K562 (cell line): ENCODE measurements at regions not wholly inside any gene's neighbourhood (a gene's known extent, or its start where the extent isn't known, plus 50 kb on each side); places are given as distances from the start of the nearest gene placed in this dataset.

Experiments
- ATAC-seq: fragments of 200-7000 bp; cut with Tn5 transposase; 3 replicates; pipeline ENCODE4 v1.9.1; 2020; ENCODE audit warnings: moderate library complexity
- BruUV-seq: library from RNA; stranded (reverse); fragments of 400-500 nt; replicated peaks from 2 replicates; lab custom pipeline; 2021; lab: Mats Ljungman, UMichigan
- CTCF ChIA-PET: fragments of 300-600 bp; formaldehyde crosslinking; extraction: SDS; loops from one replicate; lab custom pipeline; 2021; ENCODE audit warnings: low intra/inter-chr PET ratio; lab: Yijun Ruan, JAX
- POLR2A ChIA-PET: fragments of 300-600, 350-650 bp; sonication (Branson Sonifier 250); formaldehyde crosslinking; extraction: SDS; loops from one replicate; lab custom pipeline; 2021; ENCODE audit warnings: antibody characterized with exemption, inconsistent platforms; lab: Yijun Ruan, JAX
- DNase-seq, 4 experiments: peaks; one replicate each; pipeline versions ENCODE4 v3.0.0 to v3.0.0-alpha.2; 2011 to 2018; ENCODE audit warnings: low spot score in 3 of 4, mixed read lengths in 3 of 4; ENCODE audit errors: extremely low read depth in 1 of 4
- FAIRE-seq: peaks from 2 replicates; lab custom pipeline; 2011; peaks lifted over from hg19 to GRCh38; lab: Jason Lieb, UNC
- H2AFZ ChIP-seq: 2 replicates; pipeline ENCODE4 v1.6.0; 2011; ENCODE audit warnings: low read depth, low read length, control low read depth, inconsistent platforms
- H3K27ac ChIP-seq: fragments of 200-600 bp; 3 replicates; pipeline ENCODE4 v1.8.0; 2011; ENCODE audit warnings: low read depth, mild to moderate bottlenecking, control low read depth, inconsistent platforms, low read length, moderate library complexity, mixed read lengths; ENCODE audit errors: extremely low read depth
- H3K27me3 ChIP-seq, 2 experiments: fragments of 300-600 bp in 1 of 2; 2 replicates in 1 of 2; 3 replicates in 1 of 2; pipeline versions ENCODE4 v1.6.0 to v1.8.0; 2011; ENCODE audit warnings: inconsistent platforms in 2 of 2, low read length in 2 of 2, mild to moderate bottlenecking in 1 of 2, mixed read lengths in 1 of 2, moderate library complexity in 1 of 2; ENCODE audit not compliant: control insufficient read depth in 2 of 2, insufficient read depth in 2 of 2
- H3K36me3 ChIP-seq: fragments of 300-600 bp; 3 replicates; pipeline ENCODE4 v1.8.0; 2011; ENCODE audit warnings: mild to moderate bottlenecking, low read length, inconsistent platforms; ENCODE audit not compliant: control insufficient read depth, insufficient read depth
- H3K4me1 ChIP-seq, 2 experiments: fragments of 200-600 bp in 1 of 2; replicated peaks in 1 of 2; 2 replicates in 1 of 2; 3 replicates in 1 of 2; pipeline versions ENCODE4 v1.5.1 to v1.8.0; 2011; ENCODE audit warnings: inconsistent platforms in 2 of 2, low read length in 2 of 2, mild to moderate bottlenecking in 1 of 2, mixed read lengths in 1 of 2, moderate library complexity in 1 of 2; ENCODE audit not compliant: control insufficient read depth in 2 of 2, insufficient read depth in 2 of 2
- H3K4me2 ChIP-seq: 2 replicates; pipeline ENCODE4 v1.6.1; 2011; ENCODE audit warnings: low read length, control low read depth, inconsistent platforms, mixed read lengths; ENCODE audit not compliant: insufficient read depth
- H3K4me3 ChIP-seq: fragments of 200-600 bp; sonication (generic), shearing (Covaris generic); 2 replicates; pipeline ENCODE4 v1.5.1; 2016; ENCODE audit warnings: control low read depth, inconsistent platforms
- H3K79me2 ChIP-seq: fragments of 200-600 bp; 3 replicates; pipeline ENCODE4 v1.8.0; 2011; ENCODE audit warnings: low read length, inconsistent platforms; ENCODE audit not compliant: control insufficient read depth, insufficient read depth
- H3K9ac ChIP-seq, 2 experiments: 2 replicates each; pipeline versions ENCODE4 v1.6.0 to v1.6.1; 2011; ENCODE audit warnings: low read depth in 2 of 2, low read length in 2 of 2, control low read depth in 1 of 2, inconsistent platforms in 1 of 2, mild to moderate bottlenecking in 1 of 2, mixed read lengths in 1 of 2; ENCODE audit not compliant: insufficient read depth in 1 of 2
- H3K9me1 ChIP-seq: one replicate; pipeline ENCODE4 v1.6.0; 2011; ENCODE audit warnings: inconsistent platforms, mild to moderate bottlenecking, low read length, moderate library complexity; ENCODE audit not compliant: control insufficient read depth, insufficient read depth
- H3K9me3 ChIP-seq: replicated peaks from 2 replicates; pipeline ENCODE4 v1.5.1; 2011; ENCODE audit warnings: low read depth, low read length, inconsistent platforms; ENCODE audit not compliant: control insufficient read depth, insufficient read depth
- H4K20me1 ChIP-seq: replicated peaks from 2 replicates; pipeline ENCODE4 v1.6.1; 2011; ENCODE audit warnings: low read length, inconsistent platforms, mixed read lengths; ENCODE audit not compliant: control insufficient read depth, insufficient read depth
- ATF7 ChIP-seq: fragments of 450-650 bp; IDR thresholded peaks from 2 replicates; pipeline ENCODE4 v1.7.1; 2014; ENCODE audit warnings: mild to moderate bottlenecking, moderate library complexity
- EHMT2 ChIP-seq: fragments of 450-650 bp; IDR thresholded peaks from 2 replicates; pipeline ENCODE4 v1.6.1; 2018; ENCODE audit warnings: antibody characterized with exemption
- FOSL1 ChIP-seq: fragments of 200-800 bp; sonication (Bioruptor generic); conservative IDR thresholded peaks from 2 replicates; pipeline ENCODE4 v1.6.1; 2016; ENCODE audit warnings: missing genetic modification characterization, missing compliant biosample characterization
- GABPB2 ChIP-seq: fragments of 250-450 bp; sonication (Bioruptor Pico); conservative IDR thresholded peaks from 2 replicates; pipeline ENCODE4 v1.5.1; 2021; ENCODE audit warnings: mild to moderate bottlenecking
- HDAC6 ChIP-seq: IDR thresholded peaks from 2 replicates; pipeline ENCODE4 v1.6.1; 2012; ENCODE audit warnings: low read depth, mild to moderate bottlenecking, control low read depth, inconsistent platforms, low read length, moderate library complexity
- HMGN3 ChIP-seq: IDR thresholded peaks from 2 replicates; pipeline ENCODE4 v1.6.1; 2011; ENCODE audit warnings: borderline replicate concordance, low read depth, mild to moderate bottlenecking, mixed read lengths, low read length; ENCODE audit not compliant: insufficient read length; ENCODE audit errors: extremely low read depth
- NELFE ChIP-seq: IDR thresholded peaks from 2 replicates; pipeline ENCODE4 v1.6.1; 2011; ENCODE audit warnings: mild to moderate bottlenecking; ENCODE audit not compliant: insufficient read depth, insufficient read length
- NFIC ChIP-seq: fragments of 450-650 bp; IDR thresholded peaks from 2 replicates; pipeline ENCODE4 v1.6.1; 2017; ENCODE audit warnings: mild to moderate bottlenecking, inconsistent platforms
- NFIX ChIP-seq: fragments of 250-450 bp; sonication (Bioruptor Pico); IDR thresholded peaks from 2 replicates; pipeline ENCODE4 v1.4.0; 2020; ENCODE audit warnings: low read depth, mild to moderate bottlenecking, moderate library complexity
- PCBP1 ChIP-seq: fragments of 200-400 bp; formaldehyde crosslinking; IDR thresholded peaks from 2 replicates; pipeline ENCODE4 v1.6.1; 2018; ENCODE audit warnings: mild to moderate bottlenecking, low read depth, low read length; ENCODE audit not compliant: poor library complexity, severe bottlenecking
- POLR2B ChIP-seq: fragments of 450-650 bp; IDR thresholded peaks from 2 replicates; pipeline ENCODE4 v1.6.1; 2018; ENCODE audit warnings: low read depth; ENCODE audit not compliant: partially characterized antibody
- RUNX1 ChIP-seq: sonication (generic); IDR thresholded peaks from 2 replicates; pipeline ENCODE4 v1.6.1; 2016; ENCODE audit warnings: antibody characterized with exemption, low read depth
- ZNF316 ChIP-seq: fragments of 450-650 bp; IDR thresholded peaks from 2 replicates; pipeline ENCODE4 v1.6.1; 2016
- WGBS: fragments of 100-300 bp; shearing (Covaris generic); methylation state at CpG from one replicate; pipeline ENCODE4 v1.1.6; 2016; ENCODE audit warnings: low coverage, mixed read lengths; ENCODE audit not compliant: insufficient coverage; ENCODE audit errors: missing lambda C conversion rate; 5-methylcytosine and 5-hydroxymethylcytosine counted together
- in situ Hi-C: fragments of 300-500 bp; cut with MboI; formaldehyde crosslinking; loops from 4 replicates; pipeline ENCODE4 v1.15.0; 2018; ENCODE audit warnings: inconsistent platforms, mixed read lengths
- intact Hi-C: fragments of 100-400 bp; cut with micrococcal nuclease; formaldehyde crosslinking; loops from 2 replicates; pipeline ENCODE4 v1.14.2; 2022
- TF ChIP-seq, protein P1 (sequence below): fragments of 450-650 bp; formaldehyde crosslinking; IDR thresholded peaks from 2 replicates; pipeline ENCODE4 v1.4.0; 2020; ENCODE audit warnings: mild to moderate bottlenecking, moderate library complexity
- TF ChIP-seq, protein P2 (sequence below): sonication (generic); formaldehyde crosslinking; IDR thresholded peaks from 2 replicates; pipeline ENCODE4 v1.8.0; 2023; ENCODE audit warnings: mild to moderate bottlenecking, missing genetic modification reagents

DNA sequence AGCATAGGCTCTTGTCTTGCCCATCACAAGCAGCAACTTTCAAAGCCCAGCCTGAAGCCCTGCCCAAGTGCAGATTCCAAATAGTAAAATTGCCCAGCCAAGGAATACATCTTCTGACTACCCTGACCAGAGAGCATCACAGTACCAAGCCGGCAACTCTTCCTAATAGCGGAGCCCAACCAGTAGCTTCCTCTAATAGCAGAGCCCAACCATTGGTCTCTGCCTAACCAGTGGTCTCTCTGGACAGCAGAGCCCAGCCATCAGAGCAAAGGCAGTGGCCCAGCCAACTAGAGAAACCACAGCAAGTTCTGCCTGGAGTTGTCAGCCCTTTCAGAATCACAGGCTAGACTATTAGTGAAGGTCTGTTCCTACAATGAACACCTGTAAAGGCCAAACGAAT lies 285.6 kb downstream of the HGF start:
- H3K4me2 ChIP-seq: no peak overlapping the region
- H3K27me3 ChIP-seq: no peaks in the 10 kb centered on the region
- H3K79me2 ChIP-seq: no peaks in the 10 kb centered on the region
- DNase-seq (no peak), FAIRE-seq (no peak), ATAC-seq (no peak)
- no peaks in the 10 kb centered on the region for H3K9me1 ChIP-seq
- H3K9ac ChIP-seq: no peak overlapping the region
- no peaks in the 10 kb centered on the region for H3K9me3 ChIP-seq
- no peak overlapping the region for H3K27ac ChIP-seq
- TF ChIP-seq ZNF316 (no peak), ATF7 (no peak), PCBP1 (no peak), FOSL1 (tag) (no peak), POLR2B (no peak), NELFE (no peak), HMGN3 (no peak), NFIX (CRISPR knock-in tag) (no peak), GABPB2 (no peak), EHMT2 (no peak), RUNX1 (no peak), HDAC6 (no peak), NFIC (no peak)
- TF ChIP-seq, protein P1, sequence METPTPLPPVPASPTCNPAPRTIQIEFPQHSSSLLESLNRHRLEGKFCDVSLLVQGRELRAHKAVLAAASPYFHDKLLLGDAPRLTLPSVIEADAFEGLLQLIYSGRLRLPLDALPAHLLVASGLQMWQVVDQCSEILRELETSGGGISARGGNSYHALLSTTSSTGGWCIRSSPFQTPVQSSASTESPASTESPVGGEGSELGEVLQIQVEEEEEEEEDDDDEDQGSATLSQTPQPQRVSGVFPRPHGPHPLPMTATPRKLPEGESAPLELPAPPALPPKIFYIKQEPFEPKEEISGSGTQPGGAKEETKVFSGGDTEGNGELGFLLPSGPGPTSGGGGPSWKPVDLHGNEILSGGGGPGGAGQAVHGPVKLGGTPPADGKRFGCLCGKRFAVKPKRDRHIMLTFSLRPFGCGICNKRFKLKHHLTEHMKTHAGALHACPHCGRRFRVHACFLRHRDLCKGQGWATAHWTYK: no peak
- TF ChIP-seq, protein P2, sequence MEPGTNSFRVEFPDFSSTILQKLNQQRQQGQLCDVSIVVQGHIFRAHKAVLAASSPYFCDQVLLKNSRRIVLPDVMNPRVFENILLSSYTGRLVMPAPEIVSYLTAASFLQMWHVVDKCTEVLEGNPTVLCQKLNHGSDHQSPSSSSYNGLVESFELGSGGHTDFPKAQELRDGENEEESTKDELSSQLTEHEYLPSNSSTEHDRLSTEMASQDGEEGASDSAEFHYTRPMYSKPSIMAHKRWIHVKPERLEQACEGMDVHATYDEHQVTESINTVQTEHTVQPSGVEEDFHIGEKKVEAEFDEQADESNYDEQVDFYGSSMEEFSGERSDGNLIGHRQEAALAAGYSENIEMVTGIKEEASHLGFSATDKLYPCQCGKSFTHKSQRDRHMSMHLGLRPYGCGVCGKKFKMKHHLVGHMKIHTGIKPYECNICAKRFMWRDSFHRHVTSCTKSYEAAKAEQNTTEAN: no peak
- intact Hi-C loops (loop anchor here (5.0 to 10.0 kb wide), 2 partner anchors 561 to 1123 kb away; no protein-coding TSS in a partner anchor), in situ Hi-C loops (loop anchor here (10.0 to 25.0 kb wide), 3 partner anchors 1078 to 1253 kb away; no protein-coding TSS in a partner anchor)
- no peaks in the 10 kb centered on the region for H4K20me1 ChIP-seq
- ChIA-PET POLR2A (no interaction called here), CTCF (no interaction called here)
- 2% methylated on average over 3 of the region's 3 CpGs for WGBS
- H2AFZ ChIP-seq: no peak overlapping the region
- H3K4me3 ChIP-seq: no peak overlapping the region
- BruUV-seq: no TSS peak
- no peaks in the 10 kb centered on the region for H3K4me1 ChIP-seq
- H3K36me3 ChIP-seq: no peaks in the 10 kb centered on the region
